ENCODE measurements at regions not wholly inside any gene's neighbourhood (a gene's known extent, or its start where the extent isn't known, plus 50 kb on each side); places are given as distances from the start of the nearest gene placed in this dataset.

DNA sequence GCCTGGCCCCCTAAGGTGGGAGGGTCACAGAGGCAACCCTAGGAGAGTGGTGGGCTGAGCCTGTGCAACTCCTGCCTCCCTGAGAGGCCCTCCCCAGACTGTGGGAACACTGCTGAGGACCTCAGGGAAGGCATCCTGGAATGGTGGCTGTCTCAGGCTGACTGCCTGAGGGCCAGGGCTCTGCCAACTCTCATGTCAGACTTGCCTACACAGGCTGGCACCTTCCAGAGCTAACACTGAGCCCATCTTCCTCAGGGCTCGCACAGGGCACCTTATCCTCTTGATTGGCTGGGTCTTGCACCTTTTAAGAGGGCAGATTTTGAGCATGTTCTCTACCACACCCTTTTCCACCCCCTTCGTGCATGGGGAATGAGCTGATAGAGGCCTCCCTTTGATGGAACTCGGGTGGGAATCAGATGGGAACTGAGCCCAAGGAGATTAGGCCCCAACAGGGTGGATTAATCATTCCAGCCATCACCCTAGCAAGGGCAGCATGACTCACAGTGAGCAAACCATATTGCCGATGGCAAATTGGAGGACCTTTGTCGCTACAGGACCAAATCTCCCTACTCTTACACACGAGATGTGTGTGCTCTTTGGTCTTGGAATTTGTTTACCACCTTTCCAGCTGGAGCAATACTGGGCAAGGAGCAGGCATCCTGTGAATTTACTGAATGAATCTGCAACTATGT, 702.8 kb downstream of the VRK1 start:
- TF ChIP-seq, protein P1, sequence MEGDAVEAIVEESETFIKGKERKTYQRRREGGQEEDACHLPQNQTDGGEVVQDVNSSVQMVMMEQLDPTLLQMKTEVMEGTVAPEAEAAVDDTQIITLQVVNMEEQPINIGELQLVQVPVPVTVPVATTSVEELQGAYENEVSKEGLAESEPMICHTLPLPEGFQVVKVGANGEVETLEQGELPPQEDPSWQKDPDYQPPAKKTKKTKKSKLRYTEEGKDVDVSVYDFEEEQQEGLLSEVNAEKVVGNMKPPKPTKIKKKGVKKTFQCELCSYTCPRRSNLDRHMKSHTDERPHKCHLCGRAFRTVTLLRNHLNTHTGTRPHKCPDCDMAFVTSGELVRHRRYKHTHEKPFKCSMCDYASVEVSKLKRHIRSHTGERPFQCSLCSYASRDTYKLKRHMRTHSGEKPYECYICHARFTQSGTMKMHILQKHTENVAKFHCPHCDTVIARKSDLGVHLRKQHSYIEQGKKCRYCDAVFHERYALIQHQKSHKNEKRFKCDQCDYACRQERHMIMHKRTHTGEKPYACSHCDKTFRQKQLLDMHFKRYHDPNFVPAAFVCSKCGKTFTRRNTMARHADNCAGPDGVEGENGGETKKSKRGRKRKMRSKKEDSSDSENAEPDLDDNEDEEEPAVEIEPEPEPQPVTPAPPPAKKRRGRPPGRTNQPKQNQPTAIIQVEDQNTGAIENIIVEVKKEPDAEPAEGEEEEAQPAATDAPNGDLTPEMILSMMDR (IDR thresholded peaks at IDR 0.05; ENCODE audit: insufficient read depth, low read depth, low read length): no peak
- no peak for TF ChIP-seq EZH2 (IDR thresholded peaks at IDR 0.05; ENCODE audit: insufficient read depth, low read length)

Measured in astrocyte (in vitro differentiated cells and primary cell).